ENCODE measurements at regions not wholly inside any gene's neighbourhood (a gene's known extent, or its start where the extent isn't known, plus 50 kb on each side); places are given as distances from the start of the nearest gene placed in this dataset.

DNA sequence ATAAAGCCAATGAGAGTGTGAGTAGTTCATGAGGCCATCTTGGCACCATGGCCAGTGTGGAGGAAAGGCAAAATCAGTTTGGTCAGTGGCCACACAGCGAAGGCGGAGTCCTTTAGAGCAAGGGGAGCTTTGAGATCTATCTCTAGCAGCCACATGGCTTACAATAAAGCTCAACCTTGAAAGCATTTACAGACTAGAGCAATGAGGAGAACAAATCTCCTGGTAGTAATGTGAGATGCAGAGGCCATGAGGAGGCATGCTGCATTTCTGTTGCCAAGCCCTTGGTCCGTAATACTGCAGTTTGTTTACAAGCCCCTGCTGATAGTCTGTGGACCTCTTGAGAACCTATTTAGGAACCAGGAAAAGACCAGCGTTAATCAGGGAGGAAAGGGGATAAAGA is 381.5 kb upstream of the C2CD4B start:
- no peak overlapping the region for H3K4me2 ChIP-seq (replicated peaks; ENCODE audit: low read depth, low read length, poor library complexity, severe bottlenecking)
- H3K4me3 Mint-ChIP-seq: no peak overlapping the region
- H3K4me1 ChIP-seq (ENCODE audit: control insufficient read depth in 2 of 2, insufficient read depth in 2 of 2, low read length in 2 of 2): no peaks in the 10 kb centered on the region
- peaks cover 11% of the 10 kb centered on the region for H3K27me3 Mint-ChIP-seq
- no peaks in the 10 kb centered on the region for H3K27me3 ChIP-seq (replicated peaks in 1 of 4; ENCODE audit: control extremely low read depth in 1 of 4, control insufficient read depth in 3 of 4, insufficient read depth in 4 of 4, low read length in 3 of 4)
- TF ChIP-seq, protein P1, sequence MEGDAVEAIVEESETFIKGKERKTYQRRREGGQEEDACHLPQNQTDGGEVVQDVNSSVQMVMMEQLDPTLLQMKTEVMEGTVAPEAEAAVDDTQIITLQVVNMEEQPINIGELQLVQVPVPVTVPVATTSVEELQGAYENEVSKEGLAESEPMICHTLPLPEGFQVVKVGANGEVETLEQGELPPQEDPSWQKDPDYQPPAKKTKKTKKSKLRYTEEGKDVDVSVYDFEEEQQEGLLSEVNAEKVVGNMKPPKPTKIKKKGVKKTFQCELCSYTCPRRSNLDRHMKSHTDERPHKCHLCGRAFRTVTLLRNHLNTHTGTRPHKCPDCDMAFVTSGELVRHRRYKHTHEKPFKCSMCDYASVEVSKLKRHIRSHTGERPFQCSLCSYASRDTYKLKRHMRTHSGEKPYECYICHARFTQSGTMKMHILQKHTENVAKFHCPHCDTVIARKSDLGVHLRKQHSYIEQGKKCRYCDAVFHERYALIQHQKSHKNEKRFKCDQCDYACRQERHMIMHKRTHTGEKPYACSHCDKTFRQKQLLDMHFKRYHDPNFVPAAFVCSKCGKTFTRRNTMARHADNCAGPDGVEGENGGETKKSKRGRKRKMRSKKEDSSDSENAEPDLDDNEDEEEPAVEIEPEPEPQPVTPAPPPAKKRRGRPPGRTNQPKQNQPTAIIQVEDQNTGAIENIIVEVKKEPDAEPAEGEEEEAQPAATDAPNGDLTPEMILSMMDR (IDR thresholded peaks at IDR 0.05): no peak
- TF ChIP-seq EZH2 (IDR thresholded peaks at IDR 0.05; ENCODE audit: borderline replicate concordance, insufficient read depth, low read depth, low read length, poor library complexity, severe bottlenecking): no peak
- DNase-seq (no peak), ATAC-seq (ENCODE audit: low read depth) (no peak)
- peaks cover 0 to 3% (median 0%) of the 10 kb centered on the region in 3 donors for H3K9me3 ChIP-seq (ENCODE audit: control extremely low read depth in 1 of 3, control insufficient read depth in 2 of 3, insufficient read depth in 1 of 3, low read length in 2 of 3)
- H4K20me1 ChIP-seq (ENCODE audit: control insufficient read depth, insufficient read depth, low read length, poor library complexity, severe bottlenecking): no peaks in the 10 kb centered on the region
- no peak overlapping the region for H3K27ac Mint-ChIP-seq
- H3K9ac ChIP-seq (ENCODE audit: low read length): no peak overlapping the region
- H3K79me2 ChIP-seq (ENCODE audit: control insufficient read depth, insufficient read depth, low read length): no peaks in the 10 kb centered on the region
- CTCF ChIA-PET: no interaction called here
- 83% methylated on average over 1 of the region's 4 CpGs for WGBS (ENCODE audit: insufficient coverage)
- H3K4me3 ChIP-seq (ENCODE audit: control extremely low read depth in 1 of 5, extremely low read depth in 1 of 5, insufficient read depth in 1 of 5, low read depth in 2 of 5, low read length in 4 of 5): no peak overlapping the region
- POLR2A ChIA-PET: no interaction called here
- intact Hi-C loops (cut with micrococcal nuclease): no loop called here
- no peak overlapping the region for H2AFZ ChIP-seq (ENCODE audit: insufficient read depth, low read depth, low read length, poor library complexity, severe bottlenecking)
- H3K27ac ChIP-seq (ENCODE audit: low read length in 2 of 2): no peak overlapping the region
- no peaks in the 10 kb centered on the region for H3K36me3 ChIP-seq (replicated peaks in 1 of 2; ENCODE audit: control extremely low read depth in 1 of 2, control insufficient read depth in 1 of 2, extremely low read depth in 1 of 2, insufficient read depth in 2 of 2, low read length in 1 of 2)
- no peaks in the 10 kb centered on the region for H3K4me1 Mint-ChIP-seq
- no peaks in the 10 kb centered on the region for H3K9me3 Mint-ChIP-seq (ENCODE audit: insufficient read depth)

DNA sequence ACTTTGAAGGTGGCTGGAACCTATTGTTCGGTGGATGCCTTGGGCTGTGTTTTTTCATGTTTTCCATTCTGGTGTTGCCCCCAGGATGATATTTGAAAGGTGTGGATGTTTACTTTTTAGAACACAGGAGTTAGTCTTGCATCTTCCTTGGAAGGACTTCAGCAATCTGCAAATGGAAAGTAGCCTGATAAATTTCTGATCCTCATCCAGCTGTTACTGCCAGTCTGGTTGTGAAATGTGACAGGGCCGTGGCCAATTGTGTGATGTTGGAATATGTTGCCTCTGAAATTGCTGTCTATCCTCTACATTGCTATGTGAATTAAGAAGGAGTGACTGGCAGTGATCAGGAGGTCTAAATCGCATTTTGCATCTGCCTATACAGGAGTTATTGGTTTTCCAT is 382.5 kb upstream of the C2CD4B start:
- ATAC-seq (ENCODE audit: low read depth): no peak
- Histone ChIP-seq H2AFZ (ENCODE audit: insufficient read depth, low read depth, low read length, poor library complexity, severe bottlenecking) (no peak overlapping the region), H3K27ac (ENCODE audit: low read length in 2 of 2) (no peak overlapping the region), H3K79me2 (ENCODE audit: control insufficient read depth, insufficient read depth, low read length) (no peaks in the 10 kb centered on the region), H3K4me2 (replicated peaks; ENCODE audit: low read depth, low read length, poor library complexity, severe bottlenecking) (no peak overlapping the region), H3K4me3 (ENCODE audit: control extremely low read depth in 1 of 5, extremely low read depth in 1 of 5, insufficient read depth in 1 of 5, low read depth in 2 of 5, low read length in 4 of 5) (no peak overlapping the region), H4K20me1 (ENCODE audit: control insufficient read depth, insufficient read depth, low read length, poor library complexity, severe bottlenecking) (no peaks in the 10 kb centered on the region), H3K36me3 (replicated peaks in 1 of 2; ENCODE audit: control extremely low read depth in 1 of 2, control insufficient read depth in 1 of 2, extremely low read depth in 1 of 2, insufficient read depth in 2 of 2, low read length in 1 of 2) (no peaks in the 10 kb centered on the region), H3K4me1 (ENCODE audit: control insufficient read depth in 2 of 2, insufficient read depth in 2 of 2, low read length in 2 of 2) (no peaks in the 10 kb centered on the region), H3K9me3 (ENCODE audit: control extremely low read depth in 1 of 3, control insufficient read depth in 2 of 3, insufficient read depth in 1 of 3, low read length in 2 of 3) (peaks cover 0 to 3% (median 1%) of the 10 kb centered on the region in 3 donors), H3K9ac (ENCODE audit: low read length) (no peak overlapping the region), H3K27me3 (replicated peaks in 1 of 4; ENCODE audit: control extremely low read depth in 1 of 4, control insufficient read depth in 3 of 4, insufficient read depth in 4 of 4, low read length in 3 of 4) (no peaks in the 10 kb centered on the region)
- no peak for DNase-seq
- TF ChIP-seq, protein P1 (IDR thresholded peaks at IDR 0.05): no peak
- peaks cover 4% of the 10 kb centered on the region for H3K9me3 Mint-ChIP-seq (ENCODE audit: insufficient read depth)
- WGBS (ENCODE audit: insufficient coverage): 100% methylated on average over 1 of the region's 3 CpGs
- POLR2A ChIA-PET: no interaction called here
- H3K27ac Mint-ChIP-seq: no peak overlapping the region
- CTCF ChIA-PET: no interaction called here
- H3K27me3 Mint-ChIP-seq: peaks cover 16% of the 10 kb centered on the region
- H3K4me3 Mint-ChIP-seq: no peak overlapping the region
- intact Hi-C loops (cut with micrococcal nuclease): no loop called here
- no peaks in the 10 kb centered on the region for H3K4me1 Mint-ChIP-seq

Measured in B cell (primary cell).